Prostate gland (tissue), 2 donors: ENCODE measurements at regions not wholly inside any gene's neighbourhood (a gene's known extent, or its start where the extent isn't known, plus 50 kb on each side); places are given as distances from the start of the nearest gene placed in this dataset.

Experiments used
- POLR2A ChIP-seq: fragments of 450-650 bp; IDR thresholded peaks from one replicate; pipeline ENCODE4 v1.6.1; 2016; ENCODE audit warnings: antibody characterized with exemption, mild to moderate bottlenecking
- TF ChIP-seq, protein P1 (sequence below), 4 experiments: fragments of 200-600 bp in 2 of 4; fragments of 450-650 bp in 2 of 4; sonication (generic) in 2 of 4; IDR thresholded peaks; 1 replicate in 3 of 4; 2 replicates in 1 of 4; pipeline ENCODE4 v1.5.1; 2016 to 2019; ENCODE audit warnings: antibody characterized with exemption in 4 of 4, mild to moderate bottlenecking in 2 of 4, moderate library complexity in 2 of 4

DNA sequence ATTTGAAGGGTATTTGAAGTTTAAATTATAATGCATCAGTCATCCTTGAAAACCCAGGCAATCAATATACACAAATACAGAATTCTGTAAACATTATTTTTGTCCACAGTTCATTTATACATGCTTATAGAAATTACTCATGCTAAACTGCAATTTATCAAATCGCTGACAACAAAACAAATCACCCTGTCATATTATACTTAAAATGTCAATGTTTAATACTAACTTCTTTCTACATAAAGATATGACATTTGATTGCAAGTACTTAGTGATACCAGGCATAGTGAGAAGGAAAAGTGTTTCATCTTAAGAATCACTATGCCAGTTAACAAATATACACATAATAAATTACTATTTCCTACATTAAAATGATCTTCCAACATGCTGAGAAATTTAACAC is 232.0 kb downstream of the PCDH20 start:
- TF ChIP-seq, protein P1, sequence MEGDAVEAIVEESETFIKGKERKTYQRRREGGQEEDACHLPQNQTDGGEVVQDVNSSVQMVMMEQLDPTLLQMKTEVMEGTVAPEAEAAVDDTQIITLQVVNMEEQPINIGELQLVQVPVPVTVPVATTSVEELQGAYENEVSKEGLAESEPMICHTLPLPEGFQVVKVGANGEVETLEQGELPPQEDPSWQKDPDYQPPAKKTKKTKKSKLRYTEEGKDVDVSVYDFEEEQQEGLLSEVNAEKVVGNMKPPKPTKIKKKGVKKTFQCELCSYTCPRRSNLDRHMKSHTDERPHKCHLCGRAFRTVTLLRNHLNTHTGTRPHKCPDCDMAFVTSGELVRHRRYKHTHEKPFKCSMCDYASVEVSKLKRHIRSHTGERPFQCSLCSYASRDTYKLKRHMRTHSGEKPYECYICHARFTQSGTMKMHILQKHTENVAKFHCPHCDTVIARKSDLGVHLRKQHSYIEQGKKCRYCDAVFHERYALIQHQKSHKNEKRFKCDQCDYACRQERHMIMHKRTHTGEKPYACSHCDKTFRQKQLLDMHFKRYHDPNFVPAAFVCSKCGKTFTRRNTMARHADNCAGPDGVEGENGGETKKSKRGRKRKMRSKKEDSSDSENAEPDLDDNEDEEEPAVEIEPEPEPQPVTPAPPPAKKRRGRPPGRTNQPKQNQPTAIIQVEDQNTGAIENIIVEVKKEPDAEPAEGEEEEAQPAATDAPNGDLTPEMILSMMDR (IDR thresholded peaks at IDR 0.05), result no peak
- TF ChIP-seq POLR2A, result no peak
